ENCODE measurements at regions not wholly inside any gene's neighbourhood (a gene's known extent, or its start where the extent isn't known, plus 50 kb on each side); places are given as distances from the start of the nearest gene placed in this dataset.

- Histone ChIP-seq H3K27ac (ENCODE audit: insufficient read length, low read depth, low read length) (no peak overlapping the region), H3K56ac (ENCODE audit: insufficient read length, low read depth, low read length) (no peak overlapping the region), H2BK5ac (ENCODE audit: insufficient read length, low read length) (no peak overlapping the region), H3K4ac (ENCODE audit: low read depth, low read length) (no peak overlapping the region), H3K4me2 (ENCODE audit: insufficient read depth, insufficient read length, low read length) (no peak overlapping the region), H2BK12ac (ENCODE audit: insufficient read length, low read depth, low read length) (no peak overlapping the region), H2BK20ac (ENCODE audit: low read depth, low read length, poor library complexity, severe bottlenecking) (no peak overlapping the region), H4K91ac (ENCODE audit: insufficient read length, low read depth, low read length) (no peak overlapping the region), H3K14ac (ENCODE audit: insufficient read depth, low read length) (no peak overlapping the region), H4K20me1 (ENCODE audit: control insufficient read depth, insufficient read depth, insufficient read length) (no peaks in the 10 kb centered on the region), H3K18ac (ENCODE audit: insufficient read length, low read depth, low read length) (no peak overlapping the region), H2BK15ac (ENCODE audit: low read depth, low read length) (no peak overlapping the region), H3K4me1 (ENCODE audit: insufficient read depth, low read length) (no peaks in the 10 kb centered on the region), H2AFZ (ENCODE audit: low read length) (no peak overlapping the region), H3T11ph (ENCODE audit: low read length) (no peak overlapping the region), H3K9me3 (ENCODE audit: control insufficient read depth, low read depth, low read length) (no peaks in the 10 kb centered on the region), H3K79me1 (ENCODE audit: insufficient read depth, low read depth, low read length, poor library complexity, severe bottlenecking) (no peaks in the 10 kb centered on the region), H4K8ac (replicated peaks; ENCODE audit: insufficient read length, low read depth, low read length) (no peak overlapping the region), H2AK5ac (ENCODE audit: insufficient read length, low read length) (no peak overlapping the region), H2BK120ac (ENCODE audit: low read depth, low read length, poor library complexity, severe bottlenecking) (no peak overlapping the region), H3K9ac (ENCODE audit: extremely low read depth, insufficient read length, low read length) (no peak overlapping the region), H3K23me2 (ENCODE audit: insufficient read length, low read depth, low read length, poor library complexity, severe bottlenecking) (no peaks in the 10 kb centered on the region), H4K5ac (ENCODE audit: insufficient read length, low read depth, low read length) (no peak overlapping the region), H3K79me2 (ENCODE audit: insufficient read depth, low read length) (no peaks in the 10 kb centered on the region), H3K23ac (ENCODE audit: insufficient read length, low read depth, low read length) (no peak overlapping the region), H3K27me3 (ENCODE audit: insufficient read depth, low read length) (no peaks in the 10 kb centered on the region)
- H3K9me3 Mint-ChIP-seq: peaks cover 3 to 6% of the 10 kb centered on the region in 2 experiments; a peak in 4 of 5 replicates
- no peak for DNase-seq
- H3K27ac Mint-ChIP-seq: no peak overlapping the region
- no peaks in the 10 kb centered on the region for H3K27me3 Mint-ChIP-seq (ENCODE audit: low read depth)
- no peaks in the 10 kb centered on the region for H3K36me3 Mint-ChIP-seq (ENCODE audit: insufficient read depth in 1 of 3, low read depth in 3 of 3)
- peaks cover 0 to 3% of the 10 kb centered on the region in 2 experiments; a peak in 2 of 4 replicates for H3K4me1 Mint-ChIP-seq
- TF ChIP-seq CTCF (conservative IDR thresholded peaks at IDR 0.05): no peak
- WGBS (ENCODE audit: extremely low coverage, insufficient read length, low lambda C conversion rate): no CpG with 5 or more reads among the region's 1 CpG
- H3K4me3 Mint-ChIP-seq: no peak overlapping the region
Measured at GRCh38 chr4:72875138-72875537, 194.4 kb downstream of the COX18 start.

All from H9 (cell line).